ENCODE measurements at regions not wholly inside any gene's neighbourhood (a gene's known extent, or its start where the extent isn't known, plus 50 kb on each side); places are given as distances from the start of the nearest gene placed in this dataset.

DNA sequence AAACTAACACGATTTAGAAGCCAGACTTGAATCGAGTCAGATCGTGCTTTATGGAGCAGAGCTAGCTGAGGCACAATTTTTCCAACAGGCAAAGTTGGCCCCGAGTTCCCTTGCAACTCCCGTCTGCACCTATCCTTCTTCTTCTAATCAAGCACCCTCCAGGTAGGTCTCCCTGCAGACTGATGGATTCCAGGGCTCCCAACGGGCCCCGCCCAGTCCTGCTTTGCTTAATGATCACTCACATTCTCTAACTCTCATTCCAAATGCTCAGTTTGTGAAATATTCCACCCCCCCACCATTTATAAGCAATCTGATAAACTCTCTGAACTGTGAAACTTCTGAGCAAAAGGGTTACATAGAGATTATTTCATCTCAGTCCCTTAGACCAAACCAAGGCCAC lies 119.6 kb downstream of the SLC30A10 start:
- TF ChIP-seq, protein P1, sequence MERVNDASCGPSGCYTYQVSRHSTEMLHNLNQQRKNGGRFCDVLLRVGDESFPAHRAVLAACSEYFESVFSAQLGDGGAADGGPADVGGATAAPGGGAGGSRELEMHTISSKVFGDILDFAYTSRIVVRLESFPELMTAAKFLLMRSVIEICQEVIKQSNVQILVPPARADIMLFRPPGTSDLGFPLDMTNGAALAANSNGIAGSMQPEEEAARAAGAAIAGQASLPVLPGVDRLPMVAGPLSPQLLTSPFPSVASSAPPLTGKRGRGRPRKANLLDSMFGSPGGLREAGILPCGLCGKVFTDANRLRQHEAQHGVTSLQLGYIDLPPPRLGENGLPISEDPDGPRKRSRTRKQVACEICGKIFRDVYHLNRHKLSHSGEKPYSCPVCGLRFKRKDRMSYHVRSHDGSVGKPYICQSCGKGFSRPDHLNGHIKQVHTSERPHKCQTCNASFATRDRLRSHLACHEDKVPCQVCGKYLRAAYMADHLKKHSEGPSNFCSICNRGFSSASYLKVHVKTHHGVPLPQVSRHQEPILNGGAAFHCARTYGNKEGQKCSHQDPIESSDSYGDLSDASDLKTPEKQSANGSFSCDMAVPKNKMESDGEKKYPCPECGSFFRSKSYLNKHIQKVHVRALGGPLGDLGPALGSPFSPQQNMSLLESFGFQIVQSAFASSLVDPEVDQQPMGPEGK (CRISPR knock-in tag; IDR thresholded peaks at IDR 0.05; ENCODE audit: borderline replicate concordance) = no peak
- TF ChIP-seq, protein P2, sequence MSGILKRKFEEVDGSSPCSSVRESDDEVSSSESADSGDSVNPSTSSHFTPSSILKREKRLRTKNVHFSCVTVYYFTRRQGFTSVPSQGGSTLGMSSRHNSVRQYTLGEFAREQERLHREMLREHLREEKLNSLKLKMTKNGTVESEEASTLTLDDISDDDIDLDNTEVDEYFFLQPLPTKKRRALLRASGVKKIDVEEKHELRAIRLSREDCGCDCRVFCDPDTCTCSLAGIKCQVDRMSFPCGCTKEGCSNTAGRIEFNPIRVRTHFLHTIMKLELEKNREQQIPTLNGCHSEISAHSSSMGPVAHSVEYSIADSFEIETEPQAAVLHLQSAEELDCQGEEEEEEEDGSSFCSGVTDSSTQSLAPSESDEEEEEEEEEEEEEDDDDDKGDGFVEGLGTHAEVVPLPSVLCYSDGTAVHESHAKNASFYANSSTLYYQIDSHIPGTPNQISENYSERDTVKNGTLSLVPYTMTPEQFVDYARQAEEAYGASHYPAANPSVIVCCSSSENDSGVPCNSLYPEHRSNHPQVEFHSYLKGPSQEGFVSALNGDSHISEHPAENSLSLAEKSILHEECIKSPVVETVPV (CRISPR knock-in tag; IDR thresholded peaks at IDR 0.05) = no peak

All from SK-N-SH treated with all-trans-retinoic acid at 6 μM for 48 hours (cell line).